Uterus (tissue), 3 donors: ENCODE measurements at regions not wholly inside any gene's neighbourhood (a gene's known extent, or its start where the extent isn't known, plus 50 kb on each side); places are given as distances from the start of the nearest gene placed in this dataset.

Source experiments
- DNase-seq, 2 donors: peaks; one replicate each; pipeline ENCODE4 v3.0.0-alpha.2; 2019 to 2020
- H3K27ac ChIP-seq, 2 donors: fragments of 200-600 bp; sonication (generic); 1 replicate in 1 of 2; 2 replicates in 1 of 2; pipeline ENCODE4 v1.5.1; 2016 to 2018
- H3K27me3 ChIP-seq, 2 donors: fragments of 200-600 bp; sonication (generic); one replicate each; pipeline ENCODE4 v1.5.1; 2018 to 2019; ENCODE audit warnings: control low read depth in 1 of 2
- H3K36me3 ChIP-seq, 2 donors: fragments of 200-600 bp; sonication (generic); one replicate each; pipeline ENCODE4 v1.5.1; 2019; ENCODE audit warnings: control low read depth in 1 of 2
- H3K4me1 ChIP-seq, 2 donors: fragments of 200-600 bp; sonication (generic); one replicate each; pipeline ENCODE4 v1.5.1; 2018 to 2019; ENCODE audit warnings: control low read depth in 1 of 2
- H3K4me3 ChIP-seq, 2 donors: fragments of 200-600 bp; sonication (generic); 1 replicate in 1 of 2; 2 replicates in 1 of 2; pipeline ENCODE4 v1.5.1; 2018 to 2019; ENCODE audit warnings: mild to moderate bottlenecking in 1 of 2
- H3K9me3 ChIP-seq, 2 donors: fragments of 200-600 bp; sonication (generic); one replicate each; pipeline ENCODE4 v1.5.1; 2019; ENCODE audit warnings: control low read depth in 1 of 2
- POLR2A ChIP-seq, 2 donors: fragments of 450-650 bp; IDR thresholded peaks; one replicate each; pipeline ENCODE4 v1.6.1; 2016; ENCODE audit warnings: antibody characterized with exemption in 2 of 2, mild to moderate bottlenecking in 1 of 2, moderate library complexity in 1 of 2
- intact Hi-C: fragments of 100-400 bp; cut with DNase I; formaldehyde crosslinking; loops from one replicate; pipeline ENCODE4 v1.15.1; 2023; ENCODE audit warnings: low total_unique reads
- TF ChIP-seq, protein P1 (sequence below), 4 experiments: fragments of 200-600 bp in 2 of 4; fragments of 450-650 bp in 2 of 4; sonication (generic) in 2 of 4; IDR thresholded peaks; one replicate each; pipeline ENCODE4 v1.5.1; 2016 to 2019; ENCODE audit warnings: antibody characterized with exemption in 4 of 4, mild to moderate bottlenecking in 2 of 4, moderate library complexity in 1 of 4
- donor health status: DM: yes; HTN: yes; CAD: no.

DNA sequence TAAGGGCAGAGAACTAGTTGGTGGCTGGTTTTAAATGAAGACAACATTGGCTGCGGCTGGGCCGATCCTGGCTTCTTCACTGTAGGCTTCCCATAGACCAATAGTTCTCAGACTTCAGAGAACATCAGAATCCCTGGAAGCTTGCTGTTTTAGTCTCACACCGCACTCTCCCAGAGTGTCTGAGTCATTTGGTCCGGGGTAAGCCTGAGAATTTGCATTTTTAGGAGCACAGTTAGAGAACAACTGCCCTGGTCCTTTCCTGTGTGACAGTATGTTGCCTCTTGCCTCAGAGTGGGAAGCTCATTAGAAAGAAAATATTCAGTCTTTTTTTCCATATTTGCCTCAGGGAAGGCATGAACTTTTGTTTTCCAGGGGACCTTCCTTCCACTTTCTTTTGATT is 137.1 kb upstream of the GAREM1 start:
- Histone ChIP-seq H3K9me3 (no peaks in the 10 kb centered on the region), H3K27ac (no peak overlapping the region), H3K27me3 (no peaks in the 10 kb centered on the region), H3K4me1 (no peaks in the 10 kb centered on the region), H3K36me3 (no peaks in the 10 kb centered on the region), H3K4me3 (no peak overlapping the region)
- DNase-seq: no peak
- intact Hi-C loops: no loop called here
- TF ChIP-seq, protein P1, sequence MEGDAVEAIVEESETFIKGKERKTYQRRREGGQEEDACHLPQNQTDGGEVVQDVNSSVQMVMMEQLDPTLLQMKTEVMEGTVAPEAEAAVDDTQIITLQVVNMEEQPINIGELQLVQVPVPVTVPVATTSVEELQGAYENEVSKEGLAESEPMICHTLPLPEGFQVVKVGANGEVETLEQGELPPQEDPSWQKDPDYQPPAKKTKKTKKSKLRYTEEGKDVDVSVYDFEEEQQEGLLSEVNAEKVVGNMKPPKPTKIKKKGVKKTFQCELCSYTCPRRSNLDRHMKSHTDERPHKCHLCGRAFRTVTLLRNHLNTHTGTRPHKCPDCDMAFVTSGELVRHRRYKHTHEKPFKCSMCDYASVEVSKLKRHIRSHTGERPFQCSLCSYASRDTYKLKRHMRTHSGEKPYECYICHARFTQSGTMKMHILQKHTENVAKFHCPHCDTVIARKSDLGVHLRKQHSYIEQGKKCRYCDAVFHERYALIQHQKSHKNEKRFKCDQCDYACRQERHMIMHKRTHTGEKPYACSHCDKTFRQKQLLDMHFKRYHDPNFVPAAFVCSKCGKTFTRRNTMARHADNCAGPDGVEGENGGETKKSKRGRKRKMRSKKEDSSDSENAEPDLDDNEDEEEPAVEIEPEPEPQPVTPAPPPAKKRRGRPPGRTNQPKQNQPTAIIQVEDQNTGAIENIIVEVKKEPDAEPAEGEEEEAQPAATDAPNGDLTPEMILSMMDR (IDR thresholded peaks at IDR 0.05): no peak
- TF ChIP-seq POLR2A (IDR thresholded peaks at IDR 0.05): no peak

DNA sequence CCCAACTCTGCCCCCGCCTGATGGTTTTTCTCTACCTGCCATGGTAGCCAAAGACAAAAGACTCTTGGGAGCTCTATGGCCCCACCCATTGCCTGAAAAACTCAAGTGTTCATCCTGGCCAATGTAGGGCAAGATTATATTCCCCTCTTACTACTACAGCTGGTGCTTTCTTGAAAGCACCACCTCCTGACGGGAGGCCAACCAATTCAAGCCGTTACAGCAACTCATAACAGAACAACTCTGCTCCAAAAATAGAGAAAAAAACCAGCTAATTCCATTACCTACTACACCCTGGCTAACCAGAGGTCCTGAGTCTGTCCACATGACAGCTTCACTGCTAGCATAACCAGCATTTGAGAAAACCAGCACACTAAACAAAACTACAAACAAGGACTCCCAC is 127.5 kb upstream of the GAREM1 start:
- TF ChIP-seq POLR2A (IDR thresholded peaks at IDR 0.05): no peak
- TF ChIP-seq, protein P1 (IDR thresholded peaks at IDR 0.05): no peak
- intact Hi-C loops: no loop called here

DNA sequence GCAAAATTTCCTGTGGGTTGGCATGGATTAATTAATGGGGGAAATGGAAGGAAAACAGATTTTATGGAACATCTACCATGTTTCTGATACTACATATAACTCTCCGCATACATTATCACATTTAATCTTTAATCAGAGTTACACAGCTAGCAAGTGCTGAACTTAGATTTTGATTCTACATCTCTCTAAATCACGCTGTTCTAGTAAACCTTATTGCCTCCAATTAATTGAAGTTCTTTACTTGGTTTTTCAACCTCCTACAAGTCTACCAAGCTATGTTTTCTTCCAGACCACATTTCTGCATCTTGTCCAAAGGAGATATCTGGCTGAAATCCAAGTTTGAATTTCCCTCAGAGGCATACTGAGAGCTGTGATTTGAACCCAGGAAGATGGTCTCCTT is 125.8 kb upstream of the GAREM1 start:
- TF ChIP-seq, protein P1 (IDR thresholded peaks at IDR 0.05): no peak
- TF ChIP-seq POLR2A (IDR thresholded peaks at IDR 0.05): no peak
- intact Hi-C loops: no loop called here
- H3K9me3 ChIP-seq: no peaks in the 10 kb centered on the region
- no peaks in the 10 kb centered on the region for H3K36me3 ChIP-seq
- no peak for DNase-seq
- no peak overlapping the region for H3K27ac ChIP-seq
- H3K27me3 ChIP-seq: no peaks in the 10 kb centered on the region
- H3K4me1 ChIP-seq: no peaks in the 10 kb centered on the region
- H3K4me3 ChIP-seq: no peak overlapping the region

More for the DNA sequence above, 127.5 kb upstream of the GAREM1 start:
- no peaks in the 10 kb centered on the region for H3K36me3 ChIP-seq
- no peak for DNase-seq
- no peak overlapping the region for H3K27ac ChIP-seq
- no peaks in the 10 kb centered on the region for H3K27me3 ChIP-seq
- no peak overlapping the region for H3K4me3 ChIP-seq
- no peaks in the 10 kb centered on the region for H3K9me3 ChIP-seq
- no peaks in the 10 kb centered on the region for H3K4me1 ChIP-seq

DNA sequence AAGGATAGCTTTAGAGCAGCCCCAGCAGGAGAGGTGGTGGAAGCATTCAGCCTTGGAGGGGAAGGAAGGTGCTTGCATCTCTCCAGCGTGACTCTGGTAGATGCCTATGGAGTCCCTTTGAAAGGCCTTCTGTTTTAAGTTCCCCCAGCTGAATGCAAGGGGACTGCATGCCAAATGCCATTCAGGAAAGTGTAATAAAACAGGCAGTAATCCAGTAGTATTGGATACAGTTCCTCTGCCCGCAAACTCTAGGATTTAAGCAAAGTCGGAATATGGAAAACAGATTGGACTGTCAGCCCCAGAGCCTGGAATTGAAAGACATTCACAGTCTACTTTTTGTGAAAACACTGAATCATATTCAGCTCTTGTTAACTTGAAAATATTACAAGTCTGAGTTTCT is 125.2 kb upstream of the GAREM1 start:
- DNase-seq: no peak
- no peaks in the 10 kb centered on the region for H3K4me1 ChIP-seq
- no peaks in the 10 kb centered on the region for H3K36me3 ChIP-seq
- H3K27me3 ChIP-seq: no peaks in the 10 kb centered on the region
- intact Hi-C loops: no loop called here
- no peak overlapping the region for H3K4me3 ChIP-seq
- TF ChIP-seq, protein P1 (IDR thresholded peaks at IDR 0.05): no peak
- no peak for TF ChIP-seq POLR2A (IDR thresholded peaks at IDR 0.05)
- no peaks in the 10 kb centered on the region for H3K9me3 ChIP-seq
- H3K27ac ChIP-seq: no peak overlapping the region

DNA sequence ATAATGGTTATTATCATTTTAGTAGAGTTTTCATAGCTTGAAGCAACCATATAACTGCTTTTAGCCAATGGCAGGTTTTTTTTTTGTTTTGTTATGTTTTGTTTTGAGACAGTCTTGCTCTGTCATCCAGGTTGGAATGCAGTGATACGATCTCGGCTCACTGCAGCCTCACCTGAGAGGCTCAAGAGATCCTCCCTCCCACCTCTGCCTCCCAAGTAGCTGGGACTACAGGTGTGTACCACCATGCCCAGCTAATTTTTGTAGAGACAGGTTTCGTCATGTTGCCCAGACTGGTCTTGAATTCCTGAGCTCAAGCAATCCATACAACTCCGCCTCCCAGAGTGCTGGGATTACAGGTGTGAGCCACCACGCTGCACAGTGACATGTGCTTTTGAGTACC is 117.5 kb upstream of the GAREM1 start:
- no peak overlapping the region for H3K4me3 ChIP-seq
- no peaks in the 10 kb centered on the region for H3K4me1 ChIP-seq
- no peak for DNase-seq
- TF ChIP-seq, protein P1 (IDR thresholded peaks at IDR 0.05): no peak
- no peak for TF ChIP-seq POLR2A (IDR thresholded peaks at IDR 0.05)
- no peaks in the 10 kb centered on the region for H3K27me3 ChIP-seq
- no peaks in the 10 kb centered on the region for H3K9me3 ChIP-seq
- no peaks in the 10 kb centered on the region for H3K36me3 ChIP-seq
- intact Hi-C loops: no loop called here
- no peak overlapping the region for H3K27ac ChIP-seq
